ENCODE measurements at regions not wholly inside any gene's neighbourhood (a gene's known extent, or its start where the extent isn't known, plus 50 kb on each side); places are given as distances from the start of the nearest gene placed in this dataset.

DNA sequence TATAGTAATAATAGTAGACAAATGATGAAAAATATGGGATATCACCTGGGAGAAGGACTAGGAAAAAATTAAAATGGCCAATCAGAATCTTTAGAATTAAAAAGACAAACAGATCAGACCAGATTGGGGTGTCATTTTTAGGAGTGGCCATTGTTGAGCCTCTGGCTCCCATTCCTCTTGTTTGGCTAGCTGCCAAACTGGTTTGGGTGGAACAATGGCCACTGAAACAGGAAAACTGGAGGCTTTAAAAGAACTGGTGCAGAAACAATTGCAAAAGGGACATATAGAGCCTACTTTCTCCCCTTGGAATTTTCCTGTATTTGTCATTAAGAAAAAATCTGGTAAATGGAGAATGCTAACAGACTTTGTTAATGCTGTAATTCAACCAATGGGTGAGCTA, 294.8 kb upstream of the DKK2 start:
- no peaks in the 10 kb centered on the region for H3K79me2 ChIP-seq (ENCODE audit: control insufficient read depth, insufficient read depth, low read length)
- H3K4me2 ChIP-seq (ENCODE audit: insufficient read depth, low read length): no peak overlapping the region
- no peaks in the 10 kb centered on the region for H3K9me1 ChIP-seq (replicated peaks; ENCODE audit: control insufficient read depth, extremely low read depth, insufficient read depth, low read length)
- intact Hi-C loops (cut with micrococcal nuclease) (no loop called here), dilution Hi-C loops (cut with MboI; ENCODE audit: extremely low pct_ligation_motif_present, low sequenced_read_pairs) (no loop called here)
- H4K20me1 ChIP-seq (replicated peaks; ENCODE audit: control insufficient read depth, extremely low read depth, insufficient read depth, low read length): no peaks in the 10 kb centered on the region
- no TSS peak for BruUV-seq (replicated peaks)
- no peak overlapping the region for H3K4me3 ChIP-seq (replicated peaks in 1 of 3; ENCODE audit: insufficient read depth in 1 of 3, low read depth in 1 of 3, low read length in 3 of 3)
- no peaks in the 10 kb centered on the region for H3K36me3 ChIP-seq (ENCODE audit: control insufficient read depth in 2 of 2, extremely low read depth in 1 of 2, insufficient read depth in 2 of 2, low read length in 2 of 2)
- TF ChIP-seq POLR2AphosphoS5 (IDR thresholded peaks at IDR 0.05; ENCODE audit: insufficient read depth, low read depth, low read length) (no peak), EZH2 (IDR thresholded peaks at IDR 0.05; ENCODE audit: borderline replicate concordance, low read depth, low read length, severe bottlenecking) (no peak), JUN (IDR thresholded peaks at IDR 0.05; ENCODE audit: borderline replicate concordance, insufficient read depth, insufficient read length, low read depth) (no peak), POLR2A (IDR thresholded peaks at IDR 0.05; ENCODE audit: low read depth, low read length) (no peak)
- TF ChIP-seq, protein P1, sequence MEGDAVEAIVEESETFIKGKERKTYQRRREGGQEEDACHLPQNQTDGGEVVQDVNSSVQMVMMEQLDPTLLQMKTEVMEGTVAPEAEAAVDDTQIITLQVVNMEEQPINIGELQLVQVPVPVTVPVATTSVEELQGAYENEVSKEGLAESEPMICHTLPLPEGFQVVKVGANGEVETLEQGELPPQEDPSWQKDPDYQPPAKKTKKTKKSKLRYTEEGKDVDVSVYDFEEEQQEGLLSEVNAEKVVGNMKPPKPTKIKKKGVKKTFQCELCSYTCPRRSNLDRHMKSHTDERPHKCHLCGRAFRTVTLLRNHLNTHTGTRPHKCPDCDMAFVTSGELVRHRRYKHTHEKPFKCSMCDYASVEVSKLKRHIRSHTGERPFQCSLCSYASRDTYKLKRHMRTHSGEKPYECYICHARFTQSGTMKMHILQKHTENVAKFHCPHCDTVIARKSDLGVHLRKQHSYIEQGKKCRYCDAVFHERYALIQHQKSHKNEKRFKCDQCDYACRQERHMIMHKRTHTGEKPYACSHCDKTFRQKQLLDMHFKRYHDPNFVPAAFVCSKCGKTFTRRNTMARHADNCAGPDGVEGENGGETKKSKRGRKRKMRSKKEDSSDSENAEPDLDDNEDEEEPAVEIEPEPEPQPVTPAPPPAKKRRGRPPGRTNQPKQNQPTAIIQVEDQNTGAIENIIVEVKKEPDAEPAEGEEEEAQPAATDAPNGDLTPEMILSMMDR (IDR thresholded peaks at IDR 0.05; ENCODE audit: extremely low read depth in 1 of 2, insufficient read depth in 1 of 2, low read depth in 1 of 2, low read length in 2 of 2): no peak
- ChIA-PET POLR2A (no interaction called here), CTCF (no interaction called here)
- H3K27me3 ChIP-seq (ENCODE audit: control insufficient read depth in 2 of 2, insufficient read depth in 2 of 2, low read length in 2 of 2): no peaks in the 10 kb centered on the region
- no peaks in the 10 kb centered on the region for H3K4me1 ChIP-seq (ENCODE audit: control insufficient read depth, extremely low read depth, insufficient read depth, low read length)
- FAIRE-seq (no peak), DNase-seq (ENCODE audit: low read depth, low spot score) (no peak)
- H3K9ac ChIP-seq (replicated peaks; ENCODE audit: extremely low read depth, insufficient read depth, low read length): no peak overlapping the region
- H3K9me3 ChIP-seq (replicated peaks; ENCODE audit: control insufficient read depth, insufficient read depth, low read length): no peaks in the 10 kb centered on the region
- H2AFZ ChIP-seq (ENCODE audit: low read depth, low read length): no peak overlapping the region
- H3K27ac ChIP-seq (ENCODE audit: insufficient read depth, low read depth, low read length): no peak overlapping the region

DNA sequence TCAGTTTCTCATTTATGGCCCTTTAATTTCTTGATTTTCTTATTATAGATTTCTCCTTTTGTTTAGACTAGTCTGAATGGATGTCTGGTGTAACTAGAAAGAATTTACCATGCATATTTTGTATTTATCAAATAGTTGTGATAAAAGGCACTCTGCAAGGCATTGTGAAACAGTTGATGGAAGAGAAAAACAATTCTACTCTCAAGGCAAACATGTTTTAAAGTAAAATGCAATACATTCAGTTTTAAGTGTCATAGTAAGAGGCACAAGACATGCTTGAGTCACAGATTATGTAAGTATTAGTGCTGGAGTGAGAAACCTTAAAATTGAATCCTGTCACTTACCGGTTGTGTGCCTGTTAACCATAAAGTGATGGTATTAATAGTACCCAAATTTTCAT, 283.3 kb upstream of the DKK2 start:
- intact Hi-C loops (cut with micrococcal nuclease): no loop called here
- no peak for FAIRE-seq

More for the DNA sequence above, 283.3 kb upstream of the DKK2 start:
- POLR2A ChIA-PET: no interaction called here
- Histone ChIP-seq H3K9me1 (replicated peaks; ENCODE audit: control insufficient read depth, extremely low read depth, insufficient read depth, low read length) (no peaks in the 10 kb centered on the region), H3K27ac (ENCODE audit: insufficient read depth, low read depth, low read length) (no peak overlapping the region), H3K9me3 (replicated peaks; ENCODE audit: control insufficient read depth, insufficient read depth, low read length) (no peaks in the 10 kb centered on the region), H3K4me3 (replicated peaks in 1 of 3; ENCODE audit: insufficient read depth in 1 of 3, low read depth in 1 of 3, low read length in 3 of 3) (no peak overlapping the region), H3K79me2 (ENCODE audit: control insufficient read depth, insufficient read depth, low read length) (no peaks in the 10 kb centered on the region), H3K27me3 (ENCODE audit: control insufficient read depth in 2 of 2, insufficient read depth in 2 of 2, low read length in 2 of 2) (no peaks in the 10 kb centered on the region), H3K4me2 (ENCODE audit: insufficient read depth, low read length) (no peak overlapping the region), H3K36me3 (ENCODE audit: control insufficient read depth in 2 of 2, extremely low read depth in 1 of 2, insufficient read depth in 2 of 2, low read length in 2 of 2) (no peaks in the 10 kb centered on the region), H3K9ac (replicated peaks; ENCODE audit: extremely low read depth, insufficient read depth, low read length) (no peak overlapping the region), H2AFZ (ENCODE audit: low read depth, low read length) (no peak overlapping the region), H4K20me1 (replicated peaks; ENCODE audit: control insufficient read depth, extremely low read depth, insufficient read depth, low read length) (no peaks in the 10 kb centered on the region), H3K4me1 (ENCODE audit: control insufficient read depth, extremely low read depth, insufficient read depth, low read length) (peaks cover 3% of the 10 kb centered on the region)
- TF ChIP-seq GATA2 (IDR thresholded peaks at IDR 0.05; ENCODE audit: insufficient read depth, insufficient read length, low read depth, low read length) (no peak), POLR2AphosphoS5 (IDR thresholded peaks at IDR 0.05; ENCODE audit: insufficient read depth, low read depth, low read length) (no peak), FOS (IDR thresholded peaks at IDR 0.05; ENCODE audit: borderline replicate concordance, insufficient read depth, low read length) (no peak), JUN (IDR thresholded peaks at IDR 0.05; ENCODE audit: borderline replicate concordance, insufficient read depth, insufficient read length, low read depth) (no peak), EZH2 (IDR thresholded peaks at IDR 0.05; ENCODE audit: borderline replicate concordance, low read depth, low read length, severe bottlenecking) (no peak), MYC (IDR thresholded peaks at IDR 0.05; ENCODE audit: low read depth, low read length) (no peak), POLR2A (IDR thresholded peaks at IDR 0.05; ENCODE audit: low read depth, low read length) (no peak)
- TF ChIP-seq, protein P2, sequence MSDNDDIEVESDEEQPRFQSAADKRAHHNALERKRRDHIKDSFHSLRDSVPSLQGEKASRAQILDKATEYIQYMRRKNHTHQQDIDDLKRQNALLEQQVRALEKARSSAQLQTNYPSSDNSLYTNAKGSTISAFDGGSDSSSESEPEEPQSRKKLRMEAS (IDR thresholded peaks at IDR 0.05; ENCODE audit: insufficient read depth, insufficient read length): no peak
- TF ChIP-seq, protein P1 (IDR thresholded peaks at IDR 0.05; ENCODE audit: extremely low read depth in 1 of 2, insufficient read depth in 1 of 2, low read depth in 1 of 2, low read length in 2 of 2): no peak
- dilution Hi-C loops (cut with MboI; ENCODE audit: extremely low pct_ligation_motif_present, low sequenced_read_pairs): no loop called here
- no peak for DNase-seq (ENCODE audit: low read depth, low spot score)
- CTCF ChIA-PET: no interaction called here
- BruUV-seq (replicated peaks): no TSS peak
